NCI-H146 treated with DMSO at 0.1 percent for 48 hours (cell line): ENCODE measurements at regions not wholly inside any gene's neighbourhood (a gene's known extent, or its start where the extent isn't known, plus 50 kb on each side); places are given as distances from the start of the nearest gene placed in this dataset.

Experiments used
- DNase-seq: peaks from one replicate; lab custom pipeline; 2025; ENCODE audit not compliant: unreplicated experiment; lab: John Stamatoyannopoulos, UW

DNA sequence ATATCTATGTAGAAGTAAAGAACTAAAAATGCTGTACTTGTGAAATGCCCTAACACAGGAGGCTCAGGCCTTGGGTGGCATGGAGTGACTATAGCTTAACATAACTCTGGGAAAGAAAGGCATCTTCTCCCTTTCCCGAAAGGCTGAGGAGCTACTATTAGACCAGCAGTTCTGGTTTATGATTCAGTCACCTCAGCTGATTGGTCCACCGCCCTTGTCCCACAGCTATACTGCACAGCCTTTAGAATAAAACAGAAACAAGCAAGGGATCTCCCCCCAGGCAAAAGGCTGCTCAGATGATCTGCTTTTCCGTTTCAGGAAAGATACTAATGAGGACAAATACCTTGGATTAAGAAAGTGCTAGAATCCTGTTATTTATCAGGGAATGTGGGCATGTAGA, 171.3 kb downstream of the SNCA start:
- DNase-seq = no peak

DNA sequence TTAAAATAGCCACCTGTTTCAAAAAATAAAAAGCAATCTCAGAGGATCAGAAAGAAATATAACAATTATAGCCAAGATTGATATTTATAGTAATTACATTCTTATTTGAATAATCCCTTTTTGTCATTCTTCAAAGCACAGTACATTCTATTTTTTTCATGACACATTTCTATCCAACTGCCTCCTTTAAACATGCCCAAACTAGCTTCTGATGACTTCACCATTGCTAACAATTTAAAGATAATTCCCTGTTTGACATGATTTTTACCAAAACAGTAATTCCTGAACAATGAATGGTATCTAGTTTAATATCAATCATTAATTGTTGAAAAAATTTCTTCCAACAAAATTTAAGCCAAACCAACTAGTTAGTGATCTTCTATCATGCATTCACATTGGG, 172.4 kb downstream of the SNCA start:
- no peak for DNase-seq

DNA sequence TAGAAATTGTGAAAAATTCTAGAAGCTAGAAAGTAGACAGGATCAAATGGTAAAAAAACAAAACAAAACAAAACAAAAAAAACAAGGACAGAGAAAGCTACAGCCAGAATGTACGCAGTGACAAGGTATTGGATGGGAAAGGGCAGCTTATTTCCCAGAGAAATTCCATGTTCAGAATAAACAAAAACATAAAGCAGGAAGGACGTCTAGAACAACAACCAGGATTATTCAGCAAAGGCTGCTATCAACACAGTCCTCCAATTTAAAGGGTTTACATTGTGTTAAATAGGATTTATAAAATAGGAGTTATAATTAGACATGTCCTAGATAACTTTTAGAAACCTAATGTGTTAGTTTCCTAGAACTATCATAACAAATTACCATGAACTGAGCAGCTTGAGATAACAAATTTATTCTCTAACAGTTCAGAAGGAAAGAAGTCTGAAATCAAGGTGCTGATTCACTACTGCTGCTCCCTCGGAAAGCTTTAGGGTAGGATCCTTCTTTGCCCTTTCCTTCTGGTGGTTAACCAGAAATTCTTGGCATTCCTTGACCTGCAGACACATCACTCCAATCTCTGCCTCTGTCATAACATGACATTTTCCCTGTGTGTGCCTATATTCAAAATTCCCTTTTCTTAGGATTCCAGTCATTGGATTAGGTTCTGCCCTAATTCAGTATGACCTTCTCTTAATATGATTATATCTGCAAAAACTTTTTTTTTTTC, 175.6 kb downstream of the SNCA start:
- no peak for DNase-seq

DNA sequence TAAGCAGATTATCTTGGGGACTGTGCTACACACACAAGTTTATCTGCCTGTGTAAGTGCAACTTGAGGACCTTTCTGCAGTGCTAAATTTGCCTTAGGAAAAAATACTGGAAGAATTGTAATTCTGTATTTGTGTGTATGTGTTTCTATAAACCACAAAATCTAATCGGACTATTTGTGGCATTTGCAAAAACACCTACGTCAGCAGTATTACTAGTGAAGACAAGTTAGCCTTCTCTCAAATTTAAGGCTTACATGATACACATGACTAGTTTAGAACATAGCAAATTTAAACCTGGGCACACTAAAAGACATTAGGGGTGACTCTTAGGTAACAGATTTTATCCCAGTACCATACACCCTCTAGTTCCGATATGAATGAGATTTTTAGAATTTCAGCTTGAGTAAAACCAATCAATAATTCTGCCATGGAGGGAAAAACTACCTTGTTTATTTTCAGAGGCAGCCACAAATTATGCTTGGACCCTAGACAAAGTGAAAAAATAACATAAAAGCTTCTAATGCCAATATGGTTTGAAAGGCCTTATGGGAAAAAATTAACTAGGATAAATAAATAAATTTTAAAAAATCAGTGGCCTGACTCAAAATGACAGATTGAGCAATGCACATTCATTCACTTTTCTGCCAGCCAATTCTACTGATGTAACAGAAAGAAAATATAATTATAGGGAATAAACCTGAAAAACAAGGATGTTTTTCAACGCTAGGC, 176.4 kb downstream of the SNCA start:
- DNase-seq = no peak

DNA sequence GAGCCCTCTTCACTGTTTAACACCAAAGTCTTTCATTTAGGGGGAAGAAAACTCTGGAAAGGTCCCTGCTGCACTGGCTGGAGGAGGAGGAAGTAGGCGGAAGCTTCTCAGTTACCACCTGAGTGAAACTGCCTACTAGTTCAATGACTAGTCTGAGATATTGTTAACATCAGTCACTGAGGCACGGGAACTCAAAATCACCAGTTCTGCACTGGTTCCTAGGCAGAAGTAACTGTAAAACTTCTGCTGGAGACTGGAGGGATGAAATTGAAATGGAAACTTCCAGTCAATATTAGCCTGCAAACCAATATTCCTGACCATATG, 178.3 kb downstream of the SNCA start:
- DNase-seq = no peak

- no peak for DNase-seq
Observed at GRCh38 chr4:89657931-89658700, 178.8 kb downstream of the SNCA start.

GRCh38 chr4:89653012-89653411, 183.9 kb downstream of the SNCA start:
- no peak for DNase-seq

- no peak for DNase-seq
Observed at GRCh38 chr4:89645482-89645881, 191.5 kb downstream of the SNCA start.

- DNase-seq = no peak
Observed at GRCh38 chr4:89641367-89641687, 195.6 kb downstream of the SNCA start.

DNA sequence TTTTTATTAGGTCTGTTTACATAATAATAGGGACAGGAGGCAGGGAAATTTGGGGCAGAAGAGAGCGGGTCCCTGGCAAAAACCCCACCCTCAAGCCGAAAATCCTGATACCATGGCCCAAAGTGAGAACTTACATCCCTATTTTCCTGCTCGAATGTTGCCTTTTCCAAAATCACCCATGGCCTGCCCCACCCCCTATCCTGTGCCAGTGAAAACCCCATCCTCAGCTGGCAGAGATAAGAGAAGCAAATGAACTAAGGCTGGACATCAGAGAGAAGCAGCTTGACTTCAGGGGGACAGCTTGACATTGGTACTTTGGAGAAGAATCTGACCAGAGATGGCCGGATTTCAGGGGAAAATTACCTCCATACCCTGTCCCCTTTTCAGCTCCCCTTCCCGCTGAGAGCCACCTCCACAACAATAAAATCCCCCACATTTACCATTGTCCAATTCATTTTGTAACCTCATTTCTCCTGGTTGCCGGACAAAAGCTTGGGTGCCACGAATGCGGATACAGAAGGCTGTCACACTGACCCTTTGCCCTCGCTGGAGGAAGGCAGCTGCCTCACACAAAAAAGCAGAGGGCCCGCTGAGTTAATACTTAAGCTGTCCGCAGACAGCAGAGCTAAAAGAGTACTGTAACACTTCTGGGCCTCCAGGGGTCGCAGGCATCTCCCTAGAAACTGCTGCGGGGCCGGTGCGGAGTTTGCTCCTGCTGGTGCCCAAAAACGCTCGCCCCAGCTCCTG, 196.2 kb downstream of the SNCA start:
- DNase-seq = no peak

- no peak for DNase-seq
Observed at GRCh38 chr4:89639395-89639794, 197.6 kb downstream of the SNCA start.

DNA sequence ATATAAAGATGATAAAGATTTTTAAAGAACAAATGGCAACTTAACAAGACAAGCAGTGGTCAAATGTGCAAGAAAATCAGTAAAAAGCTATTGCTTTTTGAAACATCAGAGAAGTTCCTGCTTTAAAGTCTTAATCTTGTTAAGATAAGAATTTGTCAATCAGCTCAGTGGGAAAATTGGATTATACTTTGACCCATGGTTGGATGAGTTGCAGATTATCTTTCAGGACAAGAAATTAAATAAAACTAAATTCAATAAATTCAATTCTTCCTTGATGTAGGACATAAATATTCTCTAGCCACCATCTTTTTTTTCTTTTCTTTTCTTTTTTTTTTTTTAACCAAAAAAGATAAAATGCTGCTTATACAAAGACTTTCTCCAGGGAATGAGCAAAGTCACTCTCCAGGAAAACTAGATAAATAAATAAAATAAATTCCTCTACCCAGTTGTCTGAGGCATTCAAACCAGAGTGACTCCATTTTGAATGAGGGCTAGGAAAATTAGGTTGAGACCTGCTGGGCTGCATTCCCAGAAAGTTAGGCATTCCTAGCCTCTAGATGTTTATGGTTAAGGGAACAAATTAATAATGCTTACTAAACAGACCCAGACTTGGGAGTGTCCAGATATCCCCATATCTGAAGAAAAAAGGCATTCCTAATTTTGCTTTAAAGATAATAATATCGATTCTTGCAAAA, 211.2 kb downstream of the SNCA start:
- DNase-seq = no peak

- no peak for DNase-seq
Observed at GRCh38 chr4:89619206-89619962, 217.6 kb downstream of the SNCA start.

GRCh38 chr4:89618151-89618550, 218.8 kb downstream of the SNCA start:
- no peak for DNase-seq

GRCh38 chr4:89617317-89617716, 219.6 kb downstream of the SNCA start:
- no peak for DNase-seq

- DNase-seq = no peak
Observed at GRCh38 chr4:89616382-89616781, 220.6 kb downstream of the SNCA start.

DNA sequence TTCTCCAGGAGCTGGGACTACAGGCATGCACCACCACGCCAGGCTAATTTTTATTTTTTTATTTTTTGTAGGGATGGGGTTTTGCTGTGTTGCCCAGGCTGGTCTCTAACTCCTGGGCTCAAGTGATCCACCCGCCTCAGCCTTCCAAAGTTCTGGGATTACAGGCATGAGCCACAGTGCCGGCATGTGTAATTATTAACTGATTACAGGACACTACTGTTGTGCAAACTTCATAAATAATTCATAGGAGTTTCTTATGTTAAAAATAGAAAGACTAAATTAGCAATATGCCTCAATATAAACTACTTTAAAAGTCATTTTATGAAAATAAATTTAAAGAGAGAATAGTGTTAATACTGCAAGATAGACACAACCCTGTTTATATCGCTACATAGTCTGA, 221.9 kb downstream of the SNCA start:
- DNase-seq = no peak

- no peak for DNase-seq
Observed at GRCh38 chr4:89614155-89614554, 222.8 kb downstream of the SNCA start.

DNA sequence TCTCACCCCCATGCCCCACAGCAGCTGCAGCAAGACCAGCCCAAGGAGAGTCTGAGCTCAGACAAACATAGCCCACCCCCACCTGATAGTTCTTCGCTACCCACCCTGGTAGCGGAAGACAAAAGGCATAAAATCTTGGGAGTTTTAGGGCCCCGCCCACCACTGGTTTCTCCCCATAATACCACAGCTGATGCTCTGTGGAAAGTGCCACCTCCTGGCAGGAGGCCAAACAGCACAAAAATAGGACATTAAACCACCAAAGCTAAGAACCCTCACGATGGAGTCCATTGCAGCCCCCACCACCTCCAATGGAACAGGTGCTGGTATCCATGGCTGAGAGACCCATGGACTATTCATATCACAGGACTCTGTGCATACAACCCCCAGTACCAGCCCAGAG, 226.7 kb downstream of the SNCA start:
- no peak for DNase-seq

GRCh38 chr4:89609756-89610155, 227.2 kb downstream of the SNCA start:
- no peak for DNase-seq
